ENCODE measurements at regions not wholly inside any gene's neighbourhood (a gene's known extent, or its start where the extent isn't known, plus 50 kb on each side); places are given as distances from the start of the nearest gene placed in this dataset.

- Histone ChIP-seq H3K79me2 (no peaks in the 10 kb centered on the region), H3K4me2 (no peak overlapping the region), H3K27ac (no peak overlapping the region), H3K9me2 (replicated peaks; ENCODE audit: insufficient read depth) (no peaks in the 10 kb centered on the region), H4K20me1 (ENCODE audit: insufficient read depth, poor library complexity, severe bottlenecking) (no peaks in the 10 kb centered on the region), H3K4me1 (ENCODE audit: insufficient read depth) (no peaks in the 10 kb centered on the region), H3K36me3 (replicated peaks; ENCODE audit: insufficient read depth, low read depth) (no peaks in the 10 kb centered on the region), H3K9me3 (ENCODE audit: low read depth) (no peaks in the 10 kb centered on the region), H3K27me3 (no peaks in the 10 kb centered on the region), H3K4me3 (no peak overlapping the region), H2AFZ (no peak overlapping the region)
- TF ChIP-seq EZH2 (IDR thresholded peaks at IDR 0.05; ENCODE audit: borderline replicate concordance) (no peak), EZH2phosphoT487 (IDR thresholded peaks at IDR 0.05; ENCODE audit: low read depth, severe bottlenecking, unreplicated experiment) (no peak), CTCF (IDR thresholded peaks at IDR 0.05; ENCODE audit: poor library complexity) (no peak)
- WGBS (ENCODE audit: low lambda C conversion rate, missing lambda C conversion rate): 65% methylated on average over 5 of the region's 5 CpGs
- no peak for DNase-seq (ENCODE audit: low spot score)
Observed at GRCh38 chr2:76211991-76212985, 501.6 kb upstream of the GCFC2 start.

GRCh38 chr2:76210551-76210950, 499.8 kb upstream of the GCFC2 start:
- 78% methylated on average over 3 of the region's 3 CpGs for WGBS (ENCODE audit: low lambda C conversion rate, missing lambda C conversion rate)

GRCh38 chr2:76204048-76204447, 493.3 kb upstream of the GCFC2 start:
- no peaks in the 10 kb centered on the region for H3K9me3 ChIP-seq (ENCODE audit: low read depth)
- H3K4me3 ChIP-seq: no peak overlapping the region
- H3K9me2 ChIP-seq (replicated peaks; ENCODE audit: insufficient read depth): no peaks in the 10 kb centered on the region
- no peak overlapping the region for H2AFZ ChIP-seq
- no peaks in the 10 kb centered on the region for H4K20me1 ChIP-seq (ENCODE audit: insufficient read depth, poor library complexity, severe bottlenecking)
- no peaks in the 10 kb centered on the region for H3K27me3 ChIP-seq
- H3K4me1 ChIP-seq (ENCODE audit: insufficient read depth): peaks cover 6% of the 10 kb centered on the region
- DNase-seq (ENCODE audit: low spot score): no peak
- H3K36me3 ChIP-seq (replicated peaks; ENCODE audit: insufficient read depth, low read depth): no peaks in the 10 kb centered on the region
- no peak overlapping the region for H3K27ac ChIP-seq
- no peak overlapping the region for H3K4me2 ChIP-seq
- TF ChIP-seq EZH2 (IDR thresholded peaks at IDR 0.05; ENCODE audit: borderline replicate concordance): no peak
- TF ChIP-seq EZH2phosphoT487 (IDR thresholded peaks at IDR 0.05; ENCODE audit: low read depth, severe bottlenecking, unreplicated experiment): no peak
- no peak for TF ChIP-seq CTCF (IDR thresholded peaks at IDR 0.05; ENCODE audit: poor library complexity)
- H3K79me2 ChIP-seq: no peaks in the 10 kb centered on the region
- 88% methylated on average over 2 of the region's 2 CpGs for WGBS (ENCODE audit: low lambda C conversion rate, missing lambda C conversion rate)

More at GRCh38 chr2:76210551-76210950, 499.8 kb upstream of the GCFC2 start:
- TF ChIP-seq EZH2phosphoT487 (IDR thresholded peaks at IDR 0.05; ENCODE audit: low read depth, severe bottlenecking, unreplicated experiment): no peak
- Histone ChIP-seq H3K4me1 (ENCODE audit: insufficient read depth) (no peaks in the 10 kb centered on the region), H3K79me2 (no peaks in the 10 kb centered on the region), H4K20me1 (ENCODE audit: insufficient read depth, poor library complexity, severe bottlenecking) (no peaks in the 10 kb centered on the region), H3K9me3 (ENCODE audit: low read depth) (no peaks in the 10 kb centered on the region), H3K4me3 (no peak overlapping the region), H2AFZ (no peak overlapping the region), H3K9me2 (replicated peaks; ENCODE audit: insufficient read depth) (no peaks in the 10 kb centered on the region), H3K27ac (no peak overlapping the region), H3K36me3 (replicated peaks; ENCODE audit: insufficient read depth, low read depth) (no peaks in the 10 kb centered on the region), H3K4me2 (no peak overlapping the region), H3K27me3 (no peaks in the 10 kb centered on the region)
- no peak for DNase-seq (ENCODE audit: low spot score)

- Histone ChIP-seq H3K27ac (no peak overlapping the region), H3K27me3 (no peaks in the 10 kb centered on the region), H2AFZ (no peak overlapping the region), H4K20me1 (ENCODE audit: insufficient read depth, poor library complexity, severe bottlenecking) (no peaks in the 10 kb centered on the region), H3K4me1 (ENCODE audit: insufficient read depth) (peaks cover 6% of the 10 kb centered on the region), H3K4me3 (no peak overlapping the region), H3K9me3 (ENCODE audit: low read depth) (no peaks in the 10 kb centered on the region), H3K9me2 (replicated peaks; ENCODE audit: insufficient read depth) (no peaks in the 10 kb centered on the region), H3K4me2 (no peak overlapping the region), H3K79me2 (no peaks in the 10 kb centered on the region), H3K36me3 (replicated peaks; ENCODE audit: insufficient read depth, low read depth) (no peaks in the 10 kb centered on the region)
- 92% methylated on average over 2 of the region's 2 CpGs for WGBS (ENCODE audit: low lambda C conversion rate, missing lambda C conversion rate)
- TF ChIP-seq EZH2 (IDR thresholded peaks at IDR 0.05; ENCODE audit: borderline replicate concordance) (no peak), EZH2phosphoT487 (IDR thresholded peaks at IDR 0.05; ENCODE audit: low read depth, severe bottlenecking, unreplicated experiment) (no peak), CTCF (IDR thresholded peaks at IDR 0.05; ENCODE audit: poor library complexity) (no peak)
- no peak for DNase-seq (ENCODE audit: low spot score)
Observed at GRCh38 chr2:76202866-76203265, 492.2 kb upstream of the GCFC2 start.

Data from hepatocyte (in vitro differentiated cells).